GM21526 (cell line): ENCODE measurements at regions not wholly inside any gene's neighbourhood (a gene's known extent, or its start where the extent isn't known, plus 50 kb on each side); places are given as distances from the start of the nearest gene placed in this dataset.

Experiments
- ATAC-seq: cut with Tn5 transposase; IDR thresholded peaks from one replicate; pipeline ENCODE4 v1.9.1; 2021; ENCODE audit warnings: moderate library complexity; ENCODE audit not compliant: unreplicated experiment, low FRiP score

- ATAC-seq, result no peak
Observed at GRCh38 chr4:115323106-115323707, 209.8 kb upstream of the NDST4 start.

DNA sequence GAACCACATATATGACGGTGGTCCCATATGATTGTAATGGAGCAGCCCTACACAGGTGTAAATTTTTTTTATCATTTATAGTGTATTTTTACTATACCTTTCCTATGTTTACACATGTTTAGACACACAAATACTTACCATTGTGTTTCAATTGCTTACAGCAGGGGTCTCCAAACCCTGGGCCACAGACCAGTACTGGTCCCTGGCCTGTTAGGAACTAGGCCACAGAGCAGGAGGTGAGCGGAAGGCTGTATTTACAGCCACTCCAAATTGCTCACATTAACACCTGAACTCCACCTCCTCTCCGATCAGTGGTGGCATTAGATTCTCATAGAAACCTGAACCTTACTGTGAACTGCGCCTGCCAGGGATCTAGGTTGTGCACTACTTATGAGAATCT lies 201.8 kb upstream of the NDST4 start:
- ATAC-seq, result no peak

GRCh38 chr4:115310641-115311040 lies 197.2 kb upstream of the NDST4 start:
- no peak for ATAC-seq

DNA sequence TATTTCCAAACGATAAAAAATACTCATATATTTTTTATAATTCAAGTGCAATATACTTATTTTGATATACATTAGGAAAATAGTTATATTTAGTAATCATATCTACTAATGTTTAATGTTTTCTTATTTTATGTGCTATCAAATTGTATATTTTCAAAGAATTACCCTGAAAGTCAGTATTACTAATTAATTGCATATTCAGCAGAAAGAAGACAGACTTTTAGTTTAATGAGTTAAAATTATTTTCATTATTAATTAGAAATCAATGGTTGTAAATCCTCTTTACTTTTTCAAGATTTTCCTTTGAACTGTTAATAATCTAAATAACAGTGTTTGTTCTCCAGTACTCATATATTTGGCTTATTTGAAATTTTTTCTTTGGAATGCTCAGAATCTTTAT lies 181.3 kb upstream of the NDST4 start:
- no peak for ATAC-seq

- ATAC-seq, result no peak
Observed at GRCh38 chr4:115293093-115293462, 179.7 kb upstream of the NDST4 start.

DNA sequence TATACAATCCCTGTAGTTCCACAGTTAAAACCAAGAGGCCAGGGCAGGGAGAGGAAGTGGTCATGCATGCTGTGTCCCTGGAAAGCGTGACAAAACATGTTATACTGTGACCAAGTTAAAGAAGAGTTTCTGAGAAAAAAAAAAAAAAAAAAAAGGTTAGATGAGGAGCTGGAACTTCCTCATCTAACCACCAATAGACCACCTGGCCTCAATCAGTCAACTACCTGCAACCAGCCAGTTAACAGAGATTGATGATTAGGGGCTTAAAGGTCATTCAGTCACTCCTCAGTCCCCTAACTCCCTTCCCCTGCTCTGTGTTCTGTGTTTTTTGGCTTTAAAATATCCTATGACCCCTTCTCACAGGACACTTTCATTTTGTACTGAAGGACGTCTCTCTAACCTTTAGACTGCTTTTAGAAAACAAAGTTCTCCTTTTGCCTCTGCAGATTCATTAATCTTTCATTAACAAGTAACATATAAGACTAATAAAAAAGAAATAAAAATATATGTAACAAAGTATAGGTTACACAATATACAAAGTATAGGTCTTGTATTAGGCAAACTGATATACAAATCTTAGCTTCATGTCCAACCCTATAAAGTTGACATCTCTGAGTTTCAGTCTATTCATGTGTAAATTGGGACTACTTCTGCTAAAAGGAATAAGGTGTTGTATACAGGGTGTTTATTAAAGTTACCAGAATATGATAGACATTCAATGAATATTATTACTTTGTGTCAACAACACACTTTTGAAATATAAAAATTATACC lies 179.1 kb upstream of the NDST4 start:
- ATAC-seq, result no peak

GRCh38 chr4:115287426-115287825 lies 174.0 kb upstream of the NDST4 start:
- no peak for ATAC-seq

- ATAC-seq, result no peak
Observed at GRCh38 chr4:115279330-115279729, 165.9 kb upstream of the NDST4 start.

DNA sequence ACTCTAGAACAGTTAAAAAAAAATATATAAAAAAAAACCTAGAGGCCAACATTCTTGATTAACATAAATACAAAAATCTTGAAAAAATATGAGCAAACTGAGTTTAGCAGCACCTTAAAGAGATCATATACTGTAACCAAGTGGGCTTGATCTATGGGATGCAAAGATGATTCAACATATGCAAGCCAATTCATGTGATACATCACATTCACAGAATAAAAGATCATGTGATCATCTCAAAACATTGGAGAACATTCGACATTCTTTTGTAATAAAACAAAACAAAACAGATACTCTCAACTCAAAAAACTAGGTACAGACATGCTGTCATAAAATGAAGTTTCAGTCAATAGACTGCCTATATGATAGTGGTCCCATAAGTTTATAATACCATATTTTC lies 165.4 kb upstream of the NDST4 start:
- ATAC-seq, result no peak

- ATAC-seq, result no peak
Observed at GRCh38 chr4:115275615-115276014, 162.2 kb upstream of the NDST4 start.

DNA sequence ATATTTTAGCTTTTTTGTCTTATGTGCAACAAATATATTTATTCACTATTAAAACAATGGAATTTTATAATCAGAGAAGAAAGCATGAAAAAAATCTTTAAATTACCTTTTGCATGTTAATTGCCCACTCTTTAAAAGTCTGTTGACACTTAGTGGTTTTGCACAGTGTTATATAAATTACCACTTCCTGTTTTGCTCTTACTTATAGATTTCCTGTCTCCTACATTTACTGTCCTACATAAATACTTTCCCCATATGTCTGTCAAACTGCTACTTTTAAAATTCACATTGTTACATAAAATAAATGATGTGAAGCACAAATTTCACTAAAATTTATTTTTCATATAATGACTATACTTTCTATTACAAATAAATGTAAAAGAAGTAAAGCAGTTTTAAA lies 161.1 kb upstream of the NDST4 start:
- ATAC-seq, result peak; percentile 65

GRCh38 chr4:115272594-115272993 lies 159.2 kb upstream of the NDST4 start:
- ATAC-seq, result no peak

DNA sequence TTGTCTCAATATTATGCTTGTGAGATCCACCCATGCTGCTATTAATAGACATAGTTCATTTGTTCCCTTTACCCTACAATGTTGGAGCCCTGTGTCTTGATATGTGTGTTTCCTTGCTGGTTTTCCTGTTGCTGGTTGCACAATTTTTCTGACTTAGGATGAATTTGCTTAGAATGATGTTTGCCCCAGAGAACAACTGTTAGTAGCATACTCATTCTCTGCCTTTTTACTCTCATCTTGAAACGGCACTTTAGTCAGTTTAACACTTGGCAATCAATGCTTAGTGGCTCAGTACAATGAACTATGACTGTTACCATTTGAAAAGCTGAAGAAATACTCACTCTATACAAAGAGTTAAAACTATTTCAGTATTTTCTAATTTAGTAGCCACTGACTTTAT lies 158.8 kb upstream of the NDST4 start:
- no peak for ATAC-seq

- ATAC-seq, result no peak
Observed at GRCh38 chr4:115260195-115260594, 146.8 kb upstream of the NDST4 start.

GRCh38 chr4:115259642-115260041 lies 146.2 kb upstream of the NDST4 start:
- no peak for ATAC-seq

- no peak for ATAC-seq
Observed at GRCh38 chr4:115249808-115250207, 136.4 kb upstream of the NDST4 start.

GRCh38 chr4:115234405-115235093 lies 121.1 kb upstream of the NDST4 start:
- no peak for ATAC-seq

- no peak for ATAC-seq
Observed at GRCh38 chr4:115233600-115233999, 120.2 kb upstream of the NDST4 start.

DNA sequence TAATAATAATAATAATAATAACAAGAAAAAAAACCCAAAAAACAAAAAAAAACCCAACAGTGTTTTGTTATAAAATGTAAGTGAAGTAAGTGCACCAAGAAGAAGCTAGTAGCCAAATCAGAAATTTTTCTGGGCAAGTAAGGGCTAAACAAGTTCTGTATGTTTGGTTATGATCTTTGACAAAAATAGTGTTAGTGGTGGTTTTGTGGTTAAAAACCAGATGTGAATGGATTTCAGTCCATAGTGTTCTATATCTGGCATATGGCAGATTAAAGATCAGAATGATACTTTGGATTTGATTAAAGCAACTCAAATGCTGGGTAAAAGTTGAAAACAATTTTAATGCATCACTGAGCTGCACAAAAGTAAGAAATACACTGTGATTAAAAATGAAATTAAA lies 116.5 kb upstream of the NDST4 start:
- ATAC-seq, result no peak

- no peak for ATAC-seq
Observed at GRCh38 chr4:115228851-115229250, 115.4 kb upstream of the NDST4 start.

- no peak for ATAC-seq
Observed at GRCh38 chr4:115222061-115222460, 108.6 kb upstream of the NDST4 start.

- ATAC-seq, result no peak
Observed at GRCh38 chr4:115219862-115220261, 106.4 kb upstream of the NDST4 start.
